Neural cell (in vitro differentiated cells): ENCODE measurements at regions not wholly inside any gene's neighbourhood (a gene's known extent, or its start where the extent isn't known, plus 50 kb on each side); places are given as distances from the start of the nearest gene placed in this dataset.

Experiments
- CTCF ChIP-seq: fragments of 450-650 bp; IDR thresholded peaks from 2 replicates; pipeline ENCODE4 v1.5.1; 2014; ENCODE audit warnings: antibody characterized with exemption, mild to moderate bottlenecking, moderate library complexity; ENCODE audit not compliant: poor library complexity, severe bottlenecking
- MXI1 ChIP-seq: fragments of 450-650 bp; conservative IDR thresholded peaks from 2 replicates; pipeline ENCODE4 v1.6.1; 2014; ENCODE audit warnings: antibody characterized with exemption, mild to moderate bottlenecking; ENCODE audit not compliant: poor library complexity, severe bottlenecking
- RAD21 ChIP-seq: fragments of 450-650 bp; conservative IDR thresholded peaks from 2 replicates; pipeline ENCODE4 v1.6.1; 2014; ENCODE audit warnings: antibody characterized with exemption, mild to moderate bottlenecking, moderate library complexity
- REST ChIP-seq: IDR thresholded peaks from 2 replicates; pipeline ENCODE4 v1.6.1; 2012; ENCODE audit warnings: borderline replicate concordance
- TAF1 ChIP-seq: IDR thresholded peaks from 2 replicates; pipeline ENCODE4 v1.6.1; 2012; ENCODE audit warnings: low read depth

GRCh38 chr13:61563645-61564044, 148.0 kb upstream of the PCDH20 start:
- TF ChIP-seq CTCF (no peak), RAD21 (no peak), TAF1 (no peak), MXI1 (no peak), REST (no peak)
